Small intestine (tissue), 7 donors: ENCODE measurements at regions not wholly inside any gene's neighbourhood (a gene's known extent, or its start where the extent isn't known, plus 50 kb on each side); places are given as distances from the start of the nearest gene placed in this dataset.

Experiments used
- DNase-seq, 2 donors: peaks; one replicate each; pipeline versions ENCODE4 v3.0.0 to v3.0.0-alpha.2; 2013
- FAIRE-seq: peaks from 2 replicates; lab custom pipeline; 2012; peaks lifted over from hg19 to GRCh38; lab: Jason Lieb, UNC
- H3K27ac ChIP-seq, 3 donors: one replicate each; pipeline ENCODE4 v1.5.1; 2013; ENCODE audit warnings: low read length in 2 of 3, mild to moderate bottlenecking in 2 of 3, control low read depth in 1 of 3, inconsistent platforms in 1 of 3, low read depth in 1 of 3, moderate library complexity in 1 of 3
- H3K27me3 ChIP-seq, 3 donors: one replicate each; pipeline ENCODE4 v1.6.1; 2013; ENCODE audit warnings: low read length in 3 of 3, inconsistent platforms in 1 of 3; ENCODE audit not compliant: control insufficient read depth in 3 of 3, insufficient read depth in 3 of 3
- H3K36me3 ChIP-seq, 3 donors: one replicate each; pipeline ENCODE4 v1.6.1; 2013; ENCODE audit warnings: low read length in 3 of 3, inconsistent platforms in 1 of 3, low read depth in 1 of 3, mild to moderate bottlenecking in 1 of 3, moderate library complexity in 1 of 3; ENCODE audit not compliant: control insufficient read depth in 3 of 3, insufficient read depth in 2 of 3
- H3K4me1 ChIP-seq, 3 donors: one replicate each; pipeline ENCODE4 v1.6.1; 2013; ENCODE audit warnings: low read length in 2 of 3, inconsistent platforms in 1 of 3, low read depth in 1 of 3, mild to moderate bottlenecking in 1 of 3, moderate library complexity in 1 of 3; ENCODE audit not compliant: control insufficient read depth in 3 of 3, insufficient read depth in 2 of 3
- H3K4me3 ChIP-seq, 3 donors: one replicate each; pipeline ENCODE4 v1.5.1; 2013; ENCODE audit warnings: low read length in 3 of 3, control low read depth in 1 of 3, inconsistent platforms in 1 of 3, low read depth in 1 of 3, mild to moderate bottlenecking in 1 of 3, moderate library complexity in 1 of 3
- H3K9me3 ChIP-seq, 2 donors: one replicate each; pipeline ENCODE4 v1.6.1; 2013; ENCODE audit warnings: low read depth in 1 of 2, low read length in 1 of 2; ENCODE audit not compliant: control insufficient read depth in 2 of 2, insufficient read depth in 1 of 2
- WGBS, 3 donors: extraction: QIAGEN DNeasy Blood & Tissue Kit; methylation state at CpG; one replicate each; pipeline ENCODE4 v1.1.7; 2013; 5-methylcytosine and 5-hydroxymethylcytosine counted together
- donor health status: healthy with polysubstance abuse.
- donor health status: control.
- donor health status: control.
- donor health status: Bipolar disorder and iron deficiency.
- donor health status: healthy.

- Histone ChIP-seq H3K27ac (no peak overlapping the region), H3K4me3 (no peak overlapping the region), H3K4me1 (no peaks in the 10 kb centered on the region), H3K9me3 (peaks cover 0 to 3% of the 10 kb centered on the region in 2 donors), H3K27me3 (no peaks in the 10 kb centered on the region), H3K36me3 (no peaks in the 10 kb centered on the region)
- no peak for FAIRE-seq
- no peak for DNase-seq
- 65 to 81% (median 73%) methylated on average over 4 of the region's 4 CpGs for WGBS, 3 donors
These were observed 370.6 kb upstream of the IGFBP3 start for GRCh38 chr7:46291601-46292150.

GRCh38 chr7:46291050-46291438, 370.0 kb upstream of the IGFBP3 start:
- Histone ChIP-seq H3K4me3 (no peak overlapping the region), H3K9me3 (peaks cover 0 to 3% of the 10 kb centered on the region in 2 donors), H3K27me3 (no peaks in the 10 kb centered on the region), H3K27ac (no peak overlapping the region), H3K4me1 (no peaks in the 10 kb centered on the region), H3K36me3 (no peaks in the 10 kb centered on the region)
- FAIRE-seq (no peak), DNase-seq (peak in 1 of 2 donors; percentile 7)
- 57 to 63% (median 58%) methylated on average over 5 of the region's 5 CpGs for WGBS, 3 donors

- 33 to 51% (median 34%) methylated on average over 1 of the region's 1 CpG for WGBS, 3 donors
- Histone ChIP-seq H3K4me1 (no peaks in the 10 kb centered on the region), H3K27me3 (no peaks in the 10 kb centered on the region), H3K9me3 (peaks cover 0 to 2% of the 10 kb centered on the region in 2 donors), H3K36me3 (no peaks in the 10 kb centered on the region), H3K4me3 (no peak overlapping the region), H3K27ac (no peak overlapping the region)
- no peak for FAIRE-seq
- DNase-seq = peak in 1 of 2 donors; percentile 5
These were observed 369.4 kb upstream of the IGFBP3 start for GRCh38 chr7:46290374-46291049.

- WGBS, 3 donors = 82 to 91% (median 87%) methylated on average over 3 of the region's 3 CpGs
These were observed 367.8 kb upstream of the IGFBP3 start for GRCh38 chr7:46288861-46289260.

GRCh38 chr7:46288010-46288409, 366.9 kb upstream of the IGFBP3 start:
- FAIRE-seq = no peak

More at GRCh38 chr7:46288861-46289260, 367.8 kb upstream of the IGFBP3 start:
- DNase-seq (no peak), FAIRE-seq (no peak)
- H3K27me3 ChIP-seq = no peaks in the 10 kb centered on the region
- no peaks in the 10 kb centered on the region for H3K9me3 ChIP-seq
- no peaks in the 10 kb centered on the region for H3K4me1 ChIP-seq
- no peak overlapping the region for H3K4me3 ChIP-seq
- H3K27ac ChIP-seq = no peak overlapping the region
- no peaks in the 10 kb centered on the region for H3K36me3 ChIP-seq

GRCh38 chr7:46286957-46287356, 365.9 kb upstream of the IGFBP3 start:
- Histone ChIP-seq H3K4me3 (no peak overlapping the region), H3K27ac (no peak overlapping the region), H3K27me3 (no peaks in the 10 kb centered on the region), H3K4me1 (no peaks in the 10 kb centered on the region), H3K36me3 (no peaks in the 10 kb centered on the region), H3K9me3 (no peaks in the 10 kb centered on the region)
- DNase-seq (no peak), FAIRE-seq (no peak)
- 83 to 92% (median 85%) methylated on average over 2 of the region's 2 CpGs for WGBS, 3 donors

More at GRCh38 chr7:46288010-46288409, 366.9 kb upstream of the IGFBP3 start:
- no peaks in the 10 kb centered on the region for H3K27me3 ChIP-seq
- no peak overlapping the region for H3K27ac ChIP-seq
- H3K4me3 ChIP-seq = no peak overlapping the region
- H3K9me3 ChIP-seq = no peaks in the 10 kb centered on the region
- 84 to 93% (median 86%) methylated on average over 2 of the region's 2 CpGs for WGBS, 3 donors
- no peaks in the 10 kb centered on the region for H3K36me3 ChIP-seq
- H3K4me1 ChIP-seq = no peaks in the 10 kb centered on the region
- no peak for DNase-seq

DNA sequence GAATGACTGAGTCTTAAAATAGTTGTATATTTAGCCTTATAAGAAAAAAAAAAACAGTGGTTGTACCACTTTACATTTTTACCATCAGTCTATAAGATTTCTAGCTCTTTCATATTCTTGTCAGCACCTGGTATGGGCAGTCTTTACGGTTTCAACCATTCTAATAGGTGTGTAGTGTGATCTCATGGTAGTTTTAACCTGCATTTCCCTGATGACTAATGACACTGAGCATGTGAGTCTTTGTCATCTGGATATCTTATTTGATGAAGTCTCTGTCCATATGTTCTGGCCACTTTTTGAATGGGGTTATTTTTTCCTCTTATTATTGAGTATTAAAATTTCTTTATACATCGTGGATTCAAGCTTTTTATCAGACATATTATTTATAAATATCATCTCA, 365.3 kb upstream of the IGFBP3 start:
- H3K27ac ChIP-seq = no peak overlapping the region
- FAIRE-seq (no peak), DNase-seq (no peak)
- no peaks in the 10 kb centered on the region for H3K36me3 ChIP-seq
- WGBS, 3 donors = 76 to 78% (median 78%) methylated on average over 2 of the region's 2 CpGs
- no peaks in the 10 kb centered on the region for H3K27me3 ChIP-seq
- H3K4me3 ChIP-seq = no peak overlapping the region
- H3K4me1 ChIP-seq = no peaks in the 10 kb centered on the region
- no peaks in the 10 kb centered on the region for H3K9me3 ChIP-seq

DNA sequence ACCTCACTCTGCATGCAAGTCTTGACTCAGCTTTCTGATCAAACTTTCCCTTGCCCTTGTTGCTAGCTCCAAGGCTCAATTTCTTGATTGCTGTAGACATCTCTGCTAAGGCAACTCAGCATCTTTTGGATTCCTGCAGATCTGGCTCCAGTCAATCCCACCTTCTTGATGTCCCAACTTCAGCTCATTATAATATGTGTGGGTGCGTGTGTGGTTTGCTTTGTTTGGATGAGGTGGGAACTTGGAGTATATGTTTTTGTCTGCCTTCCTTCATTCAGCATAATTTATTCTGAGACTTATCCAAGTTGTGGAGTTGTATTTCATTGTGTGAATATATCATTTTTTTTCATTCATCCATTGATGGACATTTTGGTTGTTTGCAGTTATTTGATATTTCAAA, 364.8 kb upstream of the IGFBP3 start:
- WGBS, 3 donors = 0 to 43% (median 17%) methylated on average over 1 of the region's 1 CpG
- no peak for DNase-seq
- H3K27ac ChIP-seq = no peak overlapping the region
- no peak overlapping the region for H3K4me3 ChIP-seq
- H3K9me3 ChIP-seq = no peaks in the 10 kb centered on the region
- H3K4me1 ChIP-seq = no peaks in the 10 kb centered on the region
- no peaks in the 10 kb centered on the region for H3K27me3 ChIP-seq
- no peak for FAIRE-seq
- H3K36me3 ChIP-seq = no peaks in the 10 kb centered on the region
